ENCODE measurements at regions not wholly inside any gene's neighbourhood (a gene's known extent, or its start where the extent isn't known, plus 50 kb on each side); places are given as distances from the start of the nearest gene placed in this dataset.

GRCh38 chr5:116722651-116723050 is 148.0 kb upstream of the SEMA6A start:
- TF ChIP-seq CTCF (IDR thresholded peaks at IDR 0.05): no peak
- no peak for TF ChIP-seq EZH2phosphoT487 (IDR thresholded peaks at IDR 0.05)
- no peak for TF ChIP-seq EZH2 (IDR thresholded peaks at IDR 0.05)

Data from neural progenitor cell (in vitro differentiated cells).